RPMI7951 (cell line): ENCODE measurements at regions not wholly inside any gene's neighbourhood (a gene's known extent, or its start where the extent isn't known, plus 50 kb on each side); places are given as distances from the start of the nearest gene placed in this dataset.
"Not testable (repeated sequence)": the region's sequence is repeated elsewhere in the genome, so short reads cannot be mapped to it uniquely, and the experiment has no call there.

Experiments
- DNase-seq: peaks from one replicate; pipeline ENCODE4 v3.0.0-alpha.2; 2012; ENCODE audit warnings: low read depth

GRCh38 chr4:157791236-157791635 lies 381.6 kb downstream of the GASK1B start:
- no peak for DNase-seq

DNA sequence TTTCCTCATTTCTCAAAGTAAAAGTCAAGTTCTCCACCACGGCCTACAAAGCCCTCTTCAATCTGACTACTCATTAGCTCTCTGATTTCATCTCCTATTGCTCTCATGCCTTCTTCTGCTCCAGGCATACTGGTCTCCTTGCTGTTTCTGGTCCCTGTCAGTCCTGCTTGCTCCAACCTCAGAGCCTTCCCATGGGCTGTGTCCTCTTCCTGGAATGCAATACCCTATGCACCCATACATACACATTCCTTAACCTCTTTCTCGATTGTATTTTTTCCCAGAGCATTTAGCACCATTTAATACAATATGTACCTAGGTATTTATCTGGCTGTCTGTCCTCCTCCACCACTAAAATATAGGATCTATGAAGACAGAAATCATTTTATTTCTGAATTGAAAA lies 385.2 kb downstream of the GASK1B start:
- DNase-seq = no peak

DNA sequence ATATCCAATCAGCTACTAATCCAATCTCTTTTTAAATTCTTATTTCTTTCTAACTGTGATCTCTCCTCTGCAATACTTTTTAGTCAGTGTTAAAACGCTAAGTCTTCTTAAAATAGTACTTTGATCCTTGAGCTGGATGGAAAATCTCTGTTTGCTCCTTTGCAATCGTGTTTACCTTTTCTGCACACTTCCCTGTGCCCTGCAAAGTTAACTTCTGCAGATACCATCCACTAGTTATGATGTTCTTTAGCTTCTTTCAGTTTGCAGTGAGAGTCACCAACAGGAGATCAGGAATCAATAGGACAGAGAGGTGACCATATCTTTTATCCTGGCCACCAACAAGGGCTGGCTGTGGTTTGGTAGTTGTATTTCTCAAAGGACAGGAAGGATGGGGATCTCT lies 391.5 kb downstream of the GASK1B start:
- no peak for DNase-seq

GRCh38 chr4:157779081-157779480 lies 393.7 kb downstream of the GASK1B start:
- DNase-seq = no peak

DNA sequence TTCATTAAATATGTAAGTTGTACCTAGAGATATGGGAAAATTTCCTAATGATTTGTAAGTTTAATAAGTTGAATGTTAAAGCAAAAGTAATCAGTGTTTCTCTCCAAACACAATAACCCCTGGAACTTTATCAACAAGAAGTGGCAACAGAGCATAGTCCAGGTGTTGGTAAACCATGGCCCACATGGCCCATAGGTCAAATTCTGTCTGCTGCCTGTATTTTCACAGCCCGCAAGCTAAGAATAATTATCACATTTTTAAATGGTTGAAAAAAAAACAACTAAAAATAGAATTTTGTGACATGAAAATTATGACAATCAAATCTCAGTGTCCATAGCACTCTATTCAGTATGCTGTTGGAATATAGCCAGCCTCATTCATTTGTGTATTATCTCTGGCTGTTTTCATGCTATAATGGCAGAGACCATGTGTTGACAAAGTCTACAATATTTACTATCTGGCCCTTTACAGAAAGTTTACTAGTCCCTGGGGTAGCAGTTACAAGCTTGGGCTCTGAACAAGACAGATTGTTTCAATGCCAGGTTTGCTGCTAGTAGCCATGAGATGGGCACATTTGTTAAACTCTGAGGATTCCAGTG lies 395.8 kb downstream of the GASK1B start:
- DNase-seq = no peak

- no peak for DNase-seq
Measured at GRCh38 chr4:157775971-157776370, 396.9 kb downstream of the GASK1B start.

DNA sequence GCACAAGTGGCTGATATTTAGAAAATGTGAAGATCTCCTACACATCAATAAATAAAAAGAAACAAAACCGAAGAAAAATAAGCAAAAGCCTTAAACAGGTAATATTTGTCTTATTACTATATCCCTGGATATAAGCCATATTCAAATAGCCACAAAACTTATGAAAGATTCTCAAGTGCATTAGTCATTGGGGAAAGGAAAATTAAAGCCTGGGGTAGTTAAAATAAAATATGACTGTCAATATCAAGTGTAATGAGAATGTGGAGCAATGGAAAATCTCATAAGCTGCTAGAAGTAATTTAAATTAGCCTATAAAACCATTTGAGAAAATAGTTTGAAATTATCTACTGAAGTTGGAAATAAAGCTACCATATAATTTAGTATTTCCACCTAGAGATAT lies 399.9 kb downstream of the GASK1B start:
- DNase-seq = no peak

DNA sequence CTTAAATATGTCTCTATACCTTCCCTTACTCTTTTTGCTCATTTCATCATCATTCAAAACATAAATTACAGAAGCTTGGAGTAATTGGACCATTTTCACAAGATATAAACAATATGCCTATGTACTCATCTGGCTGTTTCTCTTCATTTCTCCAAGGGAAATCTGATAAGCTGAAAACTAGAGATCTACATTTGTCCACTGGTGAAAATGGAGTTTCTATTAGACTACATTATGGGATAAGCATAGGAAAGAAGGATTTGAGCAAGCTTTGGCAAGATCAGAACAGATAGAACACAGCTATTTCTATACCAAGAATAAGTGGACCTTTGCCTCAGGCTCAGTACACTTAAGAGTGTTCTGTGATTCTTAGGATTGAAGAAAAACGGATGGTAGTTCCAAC lies 404.4 kb downstream of the GASK1B start:
- DNase-seq = no peak

DNA sequence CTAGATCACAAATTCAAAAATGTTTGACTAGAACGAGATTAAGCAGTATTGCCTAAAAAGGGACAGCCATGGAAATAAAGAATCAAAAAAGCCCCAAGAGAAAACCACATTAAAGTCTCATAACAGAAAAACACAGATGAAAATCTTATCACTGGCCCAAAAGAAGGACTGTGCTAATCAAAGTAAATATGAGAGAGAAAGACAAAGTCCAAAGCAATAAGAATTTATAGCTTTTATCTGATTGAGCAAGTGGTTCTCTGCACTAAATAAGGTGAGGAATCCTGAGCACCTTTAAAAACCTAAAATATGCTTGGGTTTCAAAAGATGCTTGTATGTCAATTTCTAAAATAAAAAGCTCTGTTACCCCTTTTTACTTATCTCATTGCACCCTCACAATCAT lies 409.3 kb downstream of the GASK1B start:
- no peak for DNase-seq

- no peak for DNase-seq
Measured at GRCh38 chr4:157754410-157754809, 418.4 kb downstream of the GASK1B start.

GRCh38 chr4:157751631-157752030 lies 421.2 kb downstream of the GASK1B start:
- no peak for DNase-seq

GRCh38 chr4:157741642-157742041 lies 431.2 kb downstream of the GASK1B start:
- DNase-seq = no peak

DNA sequence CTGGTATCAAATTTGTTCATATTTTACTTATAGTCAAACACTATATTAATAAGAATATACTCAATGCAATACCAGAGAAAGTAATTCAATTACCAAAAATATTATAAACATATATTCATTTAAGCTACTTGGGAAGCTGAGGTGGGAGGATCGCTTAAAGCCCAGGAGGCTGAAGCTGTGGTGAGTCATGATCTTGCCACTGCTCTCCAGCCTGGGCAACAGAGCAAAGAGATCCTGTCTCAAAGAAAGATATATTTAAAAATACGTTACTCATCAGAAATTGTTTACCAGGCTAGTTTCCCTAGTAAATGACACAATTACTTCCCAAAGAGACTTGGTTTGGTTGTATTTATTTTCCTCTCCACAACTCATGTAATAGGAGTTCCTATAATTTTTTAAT lies 433.6 kb downstream of the GASK1B start:
- no peak for DNase-seq

DNA sequence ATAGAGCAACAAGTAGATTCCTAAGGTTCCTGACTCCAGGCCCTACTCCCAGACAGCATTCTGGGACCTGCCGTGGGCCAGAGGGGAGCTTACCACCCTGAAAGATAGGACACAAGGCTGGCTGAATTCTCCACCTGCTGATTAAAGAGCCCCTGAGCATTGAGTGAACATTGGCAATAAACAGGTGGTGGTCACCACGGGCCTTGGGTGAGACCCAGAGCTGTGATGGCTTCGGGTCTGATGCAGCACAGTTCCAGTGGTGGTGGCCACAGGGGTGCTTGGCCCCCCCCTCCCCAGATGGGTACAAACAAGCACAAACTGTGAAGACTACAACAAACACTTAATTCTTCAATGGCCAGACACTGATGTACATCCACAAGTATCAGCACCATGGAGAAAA lies 444.6 kb downstream of the GASK1B start:
- DNase-seq = no peak

- no peak for DNase-seq
Measured at GRCh38 chr4:157727163-157727562, 445.7 kb downstream of the GASK1B start.

- no peak for DNase-seq
Measured at GRCh38 chr4:157722146-157722545, 450.7 kb downstream of the GASK1B start.

- DNase-seq = no peak
Measured at GRCh38 chr4:157713342-157713741, 459.5 kb downstream of the GASK1B start.

DNA sequence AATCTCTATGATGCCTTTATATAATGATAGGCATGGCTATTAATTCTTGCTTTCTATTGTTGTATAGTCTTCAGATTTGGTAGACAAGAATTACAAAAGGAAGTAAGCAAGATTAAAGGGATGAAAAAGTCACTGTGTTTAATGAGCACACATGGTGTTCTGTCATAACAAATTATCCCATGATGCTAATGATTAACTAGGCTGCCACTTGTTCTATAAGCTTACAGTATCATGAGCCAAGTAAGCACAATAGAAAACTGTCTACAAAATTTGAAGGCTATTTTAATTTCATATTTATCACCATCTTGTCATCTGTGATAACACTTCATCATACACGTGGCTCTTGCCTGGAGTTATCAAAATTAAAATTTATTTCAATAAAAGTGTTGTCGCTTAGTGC lies 466.7 kb downstream of the GASK1B start:
- DNase-seq = no peak

GRCh38 chr4:157702831-157703230 lies 470.0 kb downstream of the GASK1B start:
- DNase-seq = no peak

GRCh38 chr4:157701695-157701994 lies 471.2 kb downstream of the GASK1B start:
- DNase-seq = no peak

DNA sequence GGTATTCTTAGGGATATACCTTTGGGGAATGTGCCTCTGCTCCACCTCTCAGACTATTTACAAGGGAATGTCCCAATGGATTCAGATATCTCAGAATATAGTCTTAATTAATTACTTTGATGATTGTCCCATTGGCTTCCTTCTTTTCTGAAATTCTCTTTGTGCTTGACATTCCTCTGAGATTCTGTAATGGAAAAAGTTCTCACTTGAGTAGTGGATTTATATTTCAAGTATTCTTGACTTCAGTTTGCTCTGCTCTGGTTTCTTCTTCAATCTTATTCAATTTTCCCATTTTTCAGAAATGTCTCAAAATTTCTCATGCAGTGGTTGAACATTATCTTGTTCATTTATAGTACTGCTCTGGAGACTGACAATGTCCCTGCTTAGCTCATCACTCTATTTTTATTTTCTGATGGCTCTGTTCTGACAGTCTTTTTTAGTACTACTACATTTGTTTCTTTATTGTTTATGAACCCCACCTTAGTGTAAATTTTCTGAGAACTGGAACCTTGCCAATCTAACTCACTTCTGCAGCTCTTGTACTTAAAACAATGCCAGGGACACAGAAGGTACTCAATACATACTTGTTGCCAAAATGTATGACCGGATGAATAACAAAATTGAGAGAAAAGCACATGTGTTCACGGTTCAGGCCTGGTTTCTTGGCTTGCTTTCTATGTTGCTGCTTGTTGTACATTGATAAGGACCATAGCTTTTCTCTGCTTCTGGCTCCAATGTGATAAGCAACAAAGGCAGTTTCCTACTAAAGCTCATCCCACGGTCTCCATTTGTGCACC lies 471.7 kb downstream of the GASK1B start:
- no peak for DNase-seq

DNA sequence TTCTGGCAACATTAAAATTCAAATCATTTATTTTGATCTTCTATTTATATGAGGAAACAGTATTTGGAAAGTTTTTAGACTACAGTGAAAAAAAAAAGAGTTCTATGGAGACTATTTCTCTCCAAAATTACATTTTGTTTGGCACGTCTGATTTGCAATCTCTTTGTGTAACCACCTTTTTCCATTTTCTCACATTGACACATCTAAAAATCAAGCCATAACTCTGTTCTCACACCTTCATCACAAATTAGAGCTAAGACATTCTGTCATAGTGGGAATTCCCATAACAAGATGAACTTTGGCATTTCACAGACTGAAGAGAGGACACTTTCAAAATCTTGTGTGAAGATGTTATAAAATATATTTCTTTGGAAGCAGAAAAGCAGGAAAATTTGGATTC lies 468.9 kb downstream of the GRIA2 start:
- no peak for DNase-seq

- DNase-seq = no peak
Measured at GRCh38 chr4:157687971-157688370, 467.4 kb downstream of the GRIA2 start.

- not testable (repeated sequence) for DNase-seq
Measured at GRCh38 chr4:157679326-157679725, 458.8 kb downstream of the GRIA2 start.
